IMR-90 (cell line): ENCODE measurements at regions not wholly inside any gene's neighbourhood (a gene's known extent, or its start where the extent isn't known, plus 50 kb on each side); places are given as distances from the start of the nearest gene placed in this dataset.

Experiments
- ATAC-seq: fragments of 200-7000 bp; cut with Tn5 transposase; 2 replicates; pipeline ENCODE4 v1.9.1; 2020; ENCODE audit warnings: low read depth, mild to moderate bottlenecking, moderate library complexity
- BruUV-seq: library from RNA; stranded (reverse); fragments of 400-500 nt; replicated peaks from 2 replicates; lab custom pipeline; 2021; lab: Mats Ljungman, UMichigan
- CTCF ChIA-PET: fragments of 300-600 bp; formaldehyde crosslinking; extraction: SDS; loops from one replicate; lab custom pipeline; 2021; ENCODE audit warnings: antibody characterized with exemption; lab: Yijun Ruan, JAX
- POLR2A ChIA-PET: fragments of 300-600 bp; sonication (Branson Sonifier 250); formaldehyde crosslinking; loops from one replicate; lab custom pipeline; 2022; ENCODE audit warnings: antibody characterized with exemption; ENCODE audit not compliant: unreplicated experiment; lab: Charles Lee
- DNase-seq: peaks from one replicate; pipeline ENCODE4 v3.0.0; 2013
- H2AFZ ChIP-seq: replicated peaks from 2 replicates; pipeline ENCODE3; 2013; ENCODE audit warnings: low read length, mild to moderate bottlenecking; ENCODE audit not compliant: poor library complexity
- H2AK5ac ChIP-seq: 2 replicates; pipeline ENCODE4 v1.6.1; 2013; ENCODE audit warnings: low read depth, low read length, inconsistent platforms
- H2AK9ac ChIP-seq: replicated peaks from 2 replicates; pipeline ENCODE3; 2013; ENCODE audit warnings: mild to moderate bottlenecking, low read depth, low read length, moderate library complexity; ENCODE audit not compliant: poor library complexity
- H2BK120ac ChIP-seq: 2 replicates; pipeline ENCODE4 v1.6.1; 2013; ENCODE audit warnings: low read depth, low read length, inconsistent platforms
- H2BK15ac ChIP-seq: 3 replicates; pipeline ENCODE4 v1.6.1; 2013; ENCODE audit warnings: low read depth, low read length, inconsistent platforms
- H2BK20ac ChIP-seq: 2 replicates; pipeline ENCODE4 v1.6.1; 2013; ENCODE audit warnings: low read depth, mild to moderate bottlenecking, inconsistent platforms, low read length, moderate library complexity
- H2BK5ac ChIP-seq: 2 replicates; pipeline ENCODE4 v1.6.1; 2013; ENCODE audit warnings: mild to moderate bottlenecking, low read depth, low read length, inconsistent platforms; ENCODE audit not compliant: poor library complexity, severe bottlenecking
- H3K14ac ChIP-seq: replicated peaks from 2 replicates; pipeline ENCODE4 v1.6.1; 2013; ENCODE audit warnings: low read depth, low read length, inconsistent platforms
- H3K18ac ChIP-seq: 2 replicates; pipeline ENCODE4 v1.6.1; 2013; ENCODE audit warnings: low read depth, low read length, control low read depth
- H3K23ac ChIP-seq: 2 replicates; pipeline ENCODE4 v1.6.1; 2013; ENCODE audit warnings: low read depth, low read length, inconsistent platforms
- H3K27ac ChIP-seq: 2 replicates; pipeline ENCODE4 v1.5.1; 2013; ENCODE audit warnings: mild to moderate bottlenecking, control low read depth, low read length; ENCODE audit not compliant: insufficient read depth
- H3K27me3 ChIP-seq: 2 replicates; pipeline ENCODE4 v1.6.1; 2013; ENCODE audit warnings: low read length; ENCODE audit not compliant: control insufficient read depth, insufficient read depth
- H3K36me3 ChIP-seq: 2 replicates; pipeline ENCODE4 v1.6.1; 2013; ENCODE audit warnings: low read length, mixed read lengths; ENCODE audit not compliant: control insufficient read depth, insufficient read depth
- H3K4ac ChIP-seq: 2 replicates; pipeline ENCODE4 v1.6.1; 2013; ENCODE audit warnings: low read depth, low read length, inconsistent platforms
- H3K4me1 ChIP-seq: 2 replicates; pipeline ENCODE4 v1.6.1; 2013; ENCODE audit warnings: low read length, mixed read lengths; ENCODE audit not compliant: control insufficient read depth, insufficient read depth
- H3K4me2 ChIP-seq: 2 replicates; pipeline ENCODE4 v1.6.1; 2013; ENCODE audit warnings: low read depth, mild to moderate bottlenecking, control low read depth, low read length, moderate library complexity
- H3K4me3 ChIP-seq: 2 replicates; pipeline ENCODE4 v1.5.1; 2013; ENCODE audit warnings: low read depth, mild to moderate bottlenecking, control low read depth, low read length, moderate library complexity; ENCODE audit not compliant: insufficient read depth
- H3K56ac ChIP-seq: 2 replicates; pipeline ENCODE4 v1.6.1; 2013; ENCODE audit warnings: low read length, inconsistent platforms; ENCODE audit not compliant: insufficient read depth; ENCODE audit errors: extremely low read depth
- H3K79me1 ChIP-seq, 2 experiments: 2 replicates each; pipeline ENCODE4 v1.6.1; 2013; ENCODE audit warnings: low read length in 2 of 2, inconsistent platforms in 1 of 2, low read depth in 1 of 2
- H3K9ac ChIP-seq: 2 replicates; pipeline ENCODE4 v1.6.1; 2013; ENCODE audit warnings: low read depth, low read length, control low read depth
- H3K9me1 ChIP-seq: 2 replicates; pipeline ENCODE4 v1.6.1; 2013; ENCODE audit warnings: low read length, inconsistent platforms; ENCODE audit not compliant: insufficient read depth
- H3K9me3 ChIP-seq: 2 replicates; pipeline ENCODE4 v1.6.1; 2013; ENCODE audit warnings: low read length; ENCODE audit not compliant: control insufficient read depth, insufficient read depth
- H4K20me1 ChIP-seq: 2 replicates; pipeline ENCODE4 v1.6.1; 2013; ENCODE audit warnings: low read length, inconsistent platforms; ENCODE audit not compliant: insufficient read depth
- H4K5ac ChIP-seq: 2 replicates; pipeline ENCODE4 v1.6.1; 2013; ENCODE audit warnings: mild to moderate bottlenecking, low read depth, low read length, control low read depth
- H4K8ac ChIP-seq, 2 experiments: 2 replicates each; pipeline ENCODE4 v1.6.1; 2013; ENCODE audit warnings: low read depth in 2 of 2, low read length in 2 of 2, control low read depth in 1 of 2, inconsistent platforms in 1 of 2
- H4K91ac ChIP-seq: 2 replicates; pipeline ENCODE4 v1.6.1; 2013; ENCODE audit warnings: low read depth, low read length, inconsistent platforms; ENCODE audit not compliant: insufficient read depth
- BHLHE40 ChIP-seq: fragments of 150-350 bp; IDR thresholded peaks from 2 replicates; pipeline ENCODE4 v1.6.1; 2016; ENCODE audit warnings: mild to moderate bottlenecking, low read depth, low read length
- CEBPB ChIP-seq: IDR thresholded peaks from 2 replicates; pipeline ENCODE4 v1.6.1; 2012; ENCODE audit warnings: low read depth, low read length, improper control_type of control experiment
- ELK1 ChIP-seq: fragments of 150-350 bp; IDR thresholded peaks from 2 replicates; pipeline ENCODE4 v1.6.1; 2016; ENCODE audit warnings: low read depth, mild to moderate bottlenecking, low read length, moderate library complexity, borderline replicate concordance
- MXI1 ChIP-seq: IDR thresholded peaks from 2 replicates; pipeline ENCODE4 v1.6.1; 2012; ENCODE audit warnings: low read depth, mild to moderate bottlenecking, low read length, moderate library complexity, borderline replicate concordance
- NFE2L2 ChIP-seq: fragments of 150-350 bp; IDR thresholded peaks from 2 replicates; pipeline ENCODE4 v1.6.1; 2016; ENCODE audit warnings: low read depth, mild to moderate bottlenecking, low read length
- POLR2A ChIP-seq: IDR thresholded peaks from 2 replicates; pipeline ENCODE4 v1.6.1; 2012; ENCODE audit warnings: mild to moderate bottlenecking, low read depth, low read length
- RFX5 ChIP-seq: IDR thresholded peaks from 2 replicates; pipeline ENCODE4 v1.8.0; 2012; ENCODE audit warnings: low read depth, mild to moderate bottlenecking, low read length, moderate library complexity
- dilution Hi-C: fragments of 300-500 bp; cut with HindIII; formaldehyde crosslinking; loops from one replicate; pipeline ENCODE4 v1.14.3; 2018; ENCODE audit warnings: low sequenced_read_pairs; ENCODE audit not compliant: unreplicated experiment
- in situ Hi-C: fragments of 300-500 bp; cut with MboI; formaldehyde crosslinking; loops from 3 replicates; pipeline ENCODE4 v1.14.3; 2019; ENCODE audit warnings: low sequenced_read_pairs, inconsistent platforms, mixed read lengths
- intact Hi-C: fragments of 100-400 bp; cut with micrococcal nuclease; formaldehyde crosslinking; loops from 2 replicates; pipeline ENCODE4 v1.10.0; 2022
- TF ChIP-seq, protein P1 (sequence below): conservative IDR thresholded peaks from 2 replicates; pipeline ENCODE4 v1.5.1; 2012; ENCODE audit warnings: mild to moderate bottlenecking, low read depth, low read length, improper control_type of control experiment

DNA sequence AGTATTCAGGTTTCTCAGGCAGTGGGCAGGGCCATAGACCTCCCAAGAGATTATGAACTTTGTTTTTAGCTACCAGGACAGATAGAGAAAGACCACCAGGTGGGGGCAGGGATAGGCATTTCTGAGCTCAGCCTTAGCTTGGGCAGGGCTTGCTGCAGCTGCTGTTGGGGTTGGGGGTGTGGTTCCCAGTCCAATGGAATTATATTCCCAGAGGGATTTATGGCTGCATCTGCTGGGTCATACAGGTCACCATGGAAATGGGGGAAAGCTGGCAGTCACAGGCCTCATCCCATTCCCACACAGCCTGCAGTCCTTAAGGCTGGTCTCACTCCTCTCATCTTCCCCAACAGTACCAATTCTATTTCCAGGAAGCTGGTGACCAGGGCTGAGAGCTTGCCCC is 144.6 kb upstream of the ZPLD1 start:
- Histone ChIP-seq H4K8ac (no peak overlapping the region), H2BK5ac (no peak overlapping the region), H2AK5ac (no peak overlapping the region), H4K91ac (no peak overlapping the region), H2BK20ac (no peak overlapping the region), H3K9me3 (no peaks in the 10 kb centered on the region), H3K56ac (no peak overlapping the region), H3K4me1 (no peaks in the 10 kb centered on the region), H3K23ac (no peak overlapping the region), H2AFZ (no peak overlapping the region), H4K5ac (no peak overlapping the region), H3K4ac (no peak overlapping the region), H3K9ac (no peak overlapping the region), H4K20me1 (no peaks in the 10 kb centered on the region), H3K18ac (no peak overlapping the region), H2AK9ac (no peak overlapping the region), H2BK120ac (no peak overlapping the region), H3K36me3 (no peaks in the 10 kb centered on the region), H3K9me1 (no peaks in the 10 kb centered on the region), H3K4me2 (no peak overlapping the region), H3K4me3 (no peak overlapping the region), H3K27ac (no peak overlapping the region), H2BK15ac (no peak overlapping the region), H3K79me1 (no peaks in the 10 kb centered on the region), H3K14ac (no peak overlapping the region), H3K27me3 (no peaks in the 10 kb centered on the region)
- ATAC-seq (no peak), DNase-seq (no peak)
- intact Hi-C loops (no loop called here), in situ Hi-C loops (no loop called here), dilution Hi-C loops (no loop called here)
- POLR2A ChIA-PET = no interaction called here
- TF ChIP-seq MXI1 (no peak), NFE2L2 (no peak), BHLHE40 (no peak), RFX5 (no peak), CEBPB (no peak), ELK1 (no peak), POLR2A (no peak)
- TF ChIP-seq, protein P1, sequence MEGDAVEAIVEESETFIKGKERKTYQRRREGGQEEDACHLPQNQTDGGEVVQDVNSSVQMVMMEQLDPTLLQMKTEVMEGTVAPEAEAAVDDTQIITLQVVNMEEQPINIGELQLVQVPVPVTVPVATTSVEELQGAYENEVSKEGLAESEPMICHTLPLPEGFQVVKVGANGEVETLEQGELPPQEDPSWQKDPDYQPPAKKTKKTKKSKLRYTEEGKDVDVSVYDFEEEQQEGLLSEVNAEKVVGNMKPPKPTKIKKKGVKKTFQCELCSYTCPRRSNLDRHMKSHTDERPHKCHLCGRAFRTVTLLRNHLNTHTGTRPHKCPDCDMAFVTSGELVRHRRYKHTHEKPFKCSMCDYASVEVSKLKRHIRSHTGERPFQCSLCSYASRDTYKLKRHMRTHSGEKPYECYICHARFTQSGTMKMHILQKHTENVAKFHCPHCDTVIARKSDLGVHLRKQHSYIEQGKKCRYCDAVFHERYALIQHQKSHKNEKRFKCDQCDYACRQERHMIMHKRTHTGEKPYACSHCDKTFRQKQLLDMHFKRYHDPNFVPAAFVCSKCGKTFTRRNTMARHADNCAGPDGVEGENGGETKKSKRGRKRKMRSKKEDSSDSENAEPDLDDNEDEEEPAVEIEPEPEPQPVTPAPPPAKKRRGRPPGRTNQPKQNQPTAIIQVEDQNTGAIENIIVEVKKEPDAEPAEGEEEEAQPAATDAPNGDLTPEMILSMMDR = no peak
- BruUV-seq = no TSS peak
- CTCF ChIA-PET = no interaction called here
